ENCODE measurements at regions not wholly inside any gene's neighbourhood (a gene's known extent, or its start where the extent isn't known, plus 50 kb on each side); places are given as distances from the start of the nearest gene placed in this dataset.

DNA sequence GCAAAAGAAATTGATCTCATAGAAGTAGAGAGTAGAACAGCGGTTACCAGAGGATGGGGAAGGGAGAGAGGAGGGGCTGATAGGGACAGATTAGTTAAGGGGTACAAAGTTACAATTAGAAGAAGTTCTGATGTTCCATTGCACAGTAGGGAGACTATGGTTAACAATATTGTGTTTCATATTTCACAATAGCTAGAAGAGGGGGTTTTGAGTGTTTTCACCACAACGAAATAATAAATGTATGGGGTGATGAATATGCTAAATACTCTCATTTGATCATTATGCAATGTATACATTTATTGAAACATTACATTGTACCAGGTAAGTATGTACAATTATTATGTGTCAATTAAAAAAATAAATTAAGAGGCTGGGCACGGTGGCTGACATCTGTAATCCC, 291.2 kb upstream of the KCNJ16 start:
- DNase-seq = no peak
- Histone ChIP-seq H3K4me3 (ENCODE audit: low read depth in 2 of 2, low read length in 1 of 2) (no peak overlapping the region), H3K4me1 (ENCODE audit: control insufficient read depth in 1 of 2, insufficient read depth in 2 of 2, low read depth in 1 of 2, low read length in 1 of 2) (no peaks in the 10 kb centered on the region), H3F3A (replicated peaks; ENCODE audit: insufficient read depth) (no peaks in the 10 kb centered on the region), H3K9ac (no peak overlapping the region), H3K27me3 (ENCODE audit: insufficient read depth) (no peaks in the 10 kb centered on the region), H3K9me3 (no peaks in the 10 kb centered on the region), H3K36me3 (replicated peaks in 1 of 2; ENCODE audit: control insufficient read depth in 1 of 2, insufficient read depth in 2 of 2, low read length in 1 of 2) (no peaks in the 10 kb centered on the region), H3K79me2 (ENCODE audit: insufficient read depth) (no peaks in the 10 kb centered on the region), H4K20me1 (ENCODE audit: insufficient read depth) (no peaks in the 10 kb centered on the region), H3K4me2 (no peak overlapping the region), H2AFZ (ENCODE audit: low read depth) (no peak overlapping the region), H3K9me2 (no peaks in the 10 kb centered on the region), H3K27ac (ENCODE audit: low read depth in 2 of 2, low read length in 1 of 2) (no peak overlapping the region)
- POLR2A ChIA-PET = no interaction called here
- CTCF ChIA-PET = interaction anchor here (1.2 kb wide), 1 partner anchor 12 kb away, joined by 4 read pairs; no protein-coding TSS in a partner anchor
- 58% methylated on average over 3 of the region's 3 CpGs for WGBS (ENCODE audit: low lambda C conversion rate)
- TF ChIP-seq EP300 (IDR thresholded peaks at IDR 0.05; ENCODE audit: borderline replicate concordance in 1 of 2, low read depth in 1 of 2, low read length in 1 of 2) = no peak
- no peak for TF ChIP-seq POLR2AphosphoS5 (IDR thresholded peaks at IDR 0.05; ENCODE audit: low read depth, low read length)
- TF ChIP-seq, protein P1, sequence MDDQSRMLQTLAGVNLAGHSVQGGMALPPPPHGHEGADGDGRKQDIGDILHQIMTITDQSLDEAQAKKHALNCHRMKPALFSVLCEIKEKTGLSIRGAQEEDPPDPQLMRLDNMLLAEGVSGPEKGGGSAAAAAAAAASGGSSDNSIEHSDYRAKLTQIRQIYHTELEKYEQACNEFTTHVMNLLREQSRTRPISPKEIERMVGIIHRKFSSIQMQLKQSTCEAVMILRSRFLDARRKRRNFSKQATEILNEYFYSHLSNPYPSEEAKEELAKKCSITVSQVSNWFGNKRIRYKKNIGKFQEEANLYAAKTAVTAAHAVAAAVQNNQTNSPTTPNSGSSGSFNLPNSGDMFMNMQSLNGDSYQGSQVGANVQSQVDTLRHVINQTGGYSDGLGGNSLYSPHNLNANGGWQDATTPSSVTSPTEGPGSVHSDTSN (IDR thresholded peaks at IDR 0.05) = no peak
- TF ChIP-seq, protein P2, sequence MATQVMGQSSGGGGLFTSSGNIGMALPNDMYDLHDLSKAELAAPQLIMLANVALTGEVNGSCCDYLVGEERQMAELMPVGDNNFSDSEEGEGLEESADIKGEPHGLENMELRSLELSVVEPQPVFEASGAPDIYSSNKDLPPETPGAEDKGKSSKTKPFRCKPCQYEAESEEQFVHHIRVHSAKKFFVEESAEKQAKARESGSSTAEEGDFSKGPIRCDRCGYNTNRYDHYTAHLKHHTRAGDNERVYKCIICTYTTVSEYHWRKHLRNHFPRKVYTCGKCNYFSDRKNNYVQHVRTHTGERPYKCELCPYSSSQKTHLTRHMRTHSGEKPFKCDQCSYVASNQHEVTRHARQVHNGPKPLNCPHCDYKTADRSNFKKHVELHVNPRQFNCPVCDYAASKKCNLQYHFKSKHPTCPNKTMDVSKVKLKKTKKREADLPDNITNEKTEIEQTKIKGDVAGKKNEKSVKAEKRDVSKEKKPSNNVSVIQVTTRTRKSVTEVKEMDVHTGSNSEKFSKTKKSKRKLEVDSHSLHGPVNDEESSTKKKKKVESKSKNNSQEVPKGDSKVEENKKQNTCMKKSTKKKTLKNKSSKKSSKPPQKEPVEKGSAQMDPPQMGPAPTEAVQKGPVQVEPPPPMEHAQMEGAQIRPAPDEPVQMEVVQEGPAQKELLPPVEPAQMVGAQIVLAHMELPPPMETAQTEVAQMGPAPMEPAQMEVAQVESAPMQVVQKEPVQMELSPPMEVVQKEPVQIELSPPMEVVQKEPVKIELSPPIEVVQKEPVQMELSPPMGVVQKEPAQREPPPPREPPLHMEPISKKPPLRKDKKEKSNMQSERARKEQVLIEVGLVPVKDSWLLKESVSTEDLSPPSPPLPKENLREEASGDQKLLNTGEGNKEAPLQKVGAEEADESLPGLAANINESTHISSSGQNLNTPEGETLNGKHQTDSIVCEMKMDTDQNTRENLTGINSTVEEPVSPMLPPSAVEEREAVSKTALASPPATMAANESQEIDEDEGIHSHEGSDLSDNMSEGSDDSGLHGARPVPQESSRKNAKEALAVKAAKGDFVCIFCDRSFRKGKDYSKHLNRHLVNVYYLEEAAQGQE (IDR thresholded peaks at IDR 0.05; ENCODE audit: low read depth, low read length) = no peak
- TF ChIP-seq, protein P3, sequence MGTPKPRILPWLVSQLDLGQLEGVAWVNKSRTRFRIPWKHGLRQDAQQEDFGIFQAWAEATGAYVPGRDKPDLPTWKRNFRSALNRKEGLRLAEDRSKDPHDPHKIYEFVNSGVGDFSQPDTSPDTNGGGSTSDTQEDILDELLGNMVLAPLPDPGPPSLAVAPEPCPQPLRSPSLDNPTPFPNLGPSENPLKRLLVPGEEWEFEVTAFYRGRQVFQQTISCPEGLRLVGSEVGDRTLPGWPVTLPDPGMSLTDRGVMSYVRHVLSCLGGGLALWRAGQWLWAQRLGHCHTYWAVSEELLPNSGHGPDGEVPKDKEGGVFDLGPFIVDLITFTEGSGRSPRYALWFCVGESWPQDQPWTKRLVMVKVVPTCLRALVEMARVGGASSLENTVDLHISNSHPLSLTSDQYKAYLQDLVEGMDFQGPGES (IDR thresholded peaks at IDR 0.05; ENCODE audit: low read depth, low read length) = no peak
- no peak for TF ChIP-seq SIN3A (IDR thresholded peaks at IDR 0.05; ENCODE audit: borderline replicate concordance, low read depth, low read length)
- TF ChIP-seq, protein P4, sequence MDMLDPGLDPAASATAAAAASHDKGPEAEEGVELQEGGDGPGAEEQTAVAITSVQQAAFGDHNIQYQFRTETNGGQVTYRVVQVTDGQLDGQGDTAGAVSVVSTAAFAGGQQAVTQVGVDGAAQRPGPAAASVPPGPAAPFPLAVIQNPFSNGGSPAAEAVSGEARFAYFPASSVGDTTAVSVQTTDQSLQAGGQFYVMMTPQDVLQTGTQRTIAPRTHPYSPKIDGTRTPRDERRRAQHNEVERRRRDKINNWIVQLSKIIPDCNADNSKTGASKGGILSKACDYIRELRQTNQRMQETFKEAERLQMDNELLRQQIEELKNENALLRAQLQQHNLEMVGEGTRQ (IDR thresholded peaks at IDR 0.05; ENCODE audit: borderline replicate concordance, low read depth, low read length) = no peak
- TF ChIP-seq, protein P5, sequence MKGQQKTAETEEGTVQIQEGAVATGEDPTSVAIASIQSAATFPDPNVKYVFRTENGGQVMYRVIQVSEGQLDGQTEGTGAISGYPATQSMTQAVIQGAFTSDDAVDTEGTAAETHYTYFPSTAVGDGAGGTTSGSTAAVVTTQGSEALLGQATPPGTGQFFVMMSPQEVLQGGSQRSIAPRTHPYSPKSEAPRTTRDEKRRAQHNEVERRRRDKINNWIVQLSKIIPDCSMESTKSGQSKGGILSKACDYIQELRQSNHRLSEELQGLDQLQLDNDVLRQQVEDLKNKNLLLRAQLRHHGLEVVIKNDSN (IDR thresholded peaks at IDR 0.05; ENCODE audit: borderline replicate concordance, low read depth) = no peak
- no peak for TF ChIP-seq FOXM1 (IDR thresholded peaks at IDR 0.05; ENCODE audit: low read depth)
- TF ChIP-seq NRF1 (IDR thresholded peaks at IDR 0.05; ENCODE audit: low read depth, low read length) = no peak
- no peak for TF ChIP-seq ELF1 (IDR thresholded peaks at IDR 0.05)
- no peak for TF ChIP-seq NFIC (IDR thresholded peaks at IDR 0.05; ENCODE audit: borderline replicate concordance)

All from SK-N-SH (cell line).